ENCODE measurements at regions not wholly inside any gene's neighbourhood (a gene's known extent, or its start where the extent isn't known, plus 50 kb on each side); places are given as distances from the start of the nearest gene placed in this dataset.

- peak; percentile 82 for DNase-seq
These were observed 51.2 kb upstream of the ULK4 start for GRCh38 chr3:42012935-42013690.

GRCh38 chr3:42012383-42012934, 50.6 kb upstream of the ULK4 start:
- no peak for DNase-seq
